ENCODE measurements at regions not wholly inside any gene's neighbourhood (a gene's known extent, or its start where the extent isn't known, plus 50 kb on each side); places are given as distances from the start of the nearest gene placed in this dataset.

DNA sequence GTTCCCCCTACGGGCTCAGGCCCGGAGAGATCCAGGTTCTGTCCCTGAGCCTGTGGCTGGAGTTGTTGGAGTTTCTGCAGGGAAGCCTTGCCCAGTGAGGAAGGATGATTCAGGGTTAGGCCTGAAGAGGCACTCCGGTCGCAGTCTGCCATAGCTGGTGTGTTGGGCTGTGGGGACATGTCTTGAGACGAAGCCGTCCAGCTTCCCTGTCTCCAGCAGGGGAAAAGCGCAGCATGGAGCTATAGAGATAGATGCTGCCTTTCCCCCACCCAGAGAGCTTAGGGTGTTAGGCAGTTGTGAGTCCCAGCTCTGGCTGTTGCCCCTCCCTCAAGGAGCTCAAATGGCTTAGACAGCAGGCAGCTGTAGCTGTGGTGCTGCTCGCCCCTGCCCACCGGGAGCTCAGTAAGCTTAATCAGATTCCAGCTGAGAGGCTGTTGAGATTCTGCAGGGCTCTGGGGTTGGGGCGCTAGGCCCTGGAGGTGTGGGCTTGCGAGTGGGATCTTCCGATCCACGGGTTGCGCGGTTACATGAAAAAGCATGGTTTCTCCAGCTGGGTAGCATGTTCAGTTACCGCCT is 103.9 kb downstream of the PMAIP1 start:
- H3K9me3 ChIP-seq, result no peaks in the 10 kb centered on the region
- no peak overlapping the region for H3K4me3 ChIP-seq
- TF ChIP-seq, protein P1, sequence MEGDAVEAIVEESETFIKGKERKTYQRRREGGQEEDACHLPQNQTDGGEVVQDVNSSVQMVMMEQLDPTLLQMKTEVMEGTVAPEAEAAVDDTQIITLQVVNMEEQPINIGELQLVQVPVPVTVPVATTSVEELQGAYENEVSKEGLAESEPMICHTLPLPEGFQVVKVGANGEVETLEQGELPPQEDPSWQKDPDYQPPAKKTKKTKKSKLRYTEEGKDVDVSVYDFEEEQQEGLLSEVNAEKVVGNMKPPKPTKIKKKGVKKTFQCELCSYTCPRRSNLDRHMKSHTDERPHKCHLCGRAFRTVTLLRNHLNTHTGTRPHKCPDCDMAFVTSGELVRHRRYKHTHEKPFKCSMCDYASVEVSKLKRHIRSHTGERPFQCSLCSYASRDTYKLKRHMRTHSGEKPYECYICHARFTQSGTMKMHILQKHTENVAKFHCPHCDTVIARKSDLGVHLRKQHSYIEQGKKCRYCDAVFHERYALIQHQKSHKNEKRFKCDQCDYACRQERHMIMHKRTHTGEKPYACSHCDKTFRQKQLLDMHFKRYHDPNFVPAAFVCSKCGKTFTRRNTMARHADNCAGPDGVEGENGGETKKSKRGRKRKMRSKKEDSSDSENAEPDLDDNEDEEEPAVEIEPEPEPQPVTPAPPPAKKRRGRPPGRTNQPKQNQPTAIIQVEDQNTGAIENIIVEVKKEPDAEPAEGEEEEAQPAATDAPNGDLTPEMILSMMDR (IDR thresholded peaks at IDR 0.05), result no peak
- ATAC-seq (no peak), DNase-seq (no peak)
- H3K36me3 ChIP-seq (ENCODE audit: insufficient read depth in 1 of 2, low read depth in 1 of 2), result no peaks in the 10 kb centered on the region
- no peaks in the 10 kb centered on the region for H3K27me3 ChIP-seq (ENCODE audit: insufficient read depth in 3 of 3, low read length in 2 of 3)
- intact Hi-C loops (cut with DNase I), result no loop called here
- no peak overlapping the region for H3K27ac ChIP-seq
- H3K4me1 ChIP-seq, result no peaks in the 10 kb centered on the region
- WGBS, 3 donors, result 92 to 95% (median 94%) methylated on average over 16 of the region's 16 CpGs

DNA sequence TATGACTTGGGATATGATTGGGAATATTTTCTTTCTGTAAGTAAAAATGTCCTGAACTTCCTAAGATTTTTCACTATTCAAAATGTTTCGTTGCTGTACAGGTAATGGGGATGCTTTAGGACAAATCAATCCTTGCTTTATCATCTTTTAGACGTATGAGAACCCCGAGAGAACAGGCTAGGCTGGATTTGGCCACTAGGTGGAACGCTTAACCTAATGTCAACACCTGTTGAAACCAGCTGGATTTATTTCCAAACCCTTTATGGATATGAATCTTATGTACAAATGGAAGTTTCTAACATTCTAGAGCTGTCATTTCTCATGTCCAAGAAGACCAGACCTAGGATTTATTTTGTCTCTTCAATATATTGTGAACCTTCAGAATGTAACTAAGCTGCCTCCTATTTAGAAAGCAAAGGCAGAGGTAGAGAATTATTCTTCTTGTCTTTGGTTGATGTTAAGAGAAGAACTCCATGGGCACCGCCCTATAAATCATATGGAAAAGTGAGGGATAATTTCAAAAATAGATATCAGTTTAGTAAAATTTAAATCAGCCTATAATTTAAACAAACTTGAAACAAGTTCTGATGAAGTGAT is 96.7 kb downstream of the PMAIP1 start:
- H3K9me3 ChIP-seq, result no peaks in the 10 kb centered on the region
- H3K27me3 ChIP-seq (ENCODE audit: insufficient read depth in 3 of 3, low read length in 2 of 3), result no peaks in the 10 kb centered on the region
- no peak overlapping the region for H3K4me3 ChIP-seq
- H3K36me3 ChIP-seq (ENCODE audit: insufficient read depth in 1 of 2, low read depth in 1 of 2), result no peaks in the 10 kb centered on the region
- no peaks in the 10 kb centered on the region for H3K4me1 ChIP-seq
- WGBS, 3 donors, result 20 to 22% (median 21%) methylated on average over 5 of the region's 5 CpGs
- TF ChIP-seq, protein P1 (IDR thresholded peaks at IDR 0.05), result peak; percentile 13
- no peak for DNase-seq
- intact Hi-C loops (cut with DNase I), result no loop called here
- H3K27ac ChIP-seq, result no peak overlapping the region
- ATAC-seq, result no peak

DNA sequence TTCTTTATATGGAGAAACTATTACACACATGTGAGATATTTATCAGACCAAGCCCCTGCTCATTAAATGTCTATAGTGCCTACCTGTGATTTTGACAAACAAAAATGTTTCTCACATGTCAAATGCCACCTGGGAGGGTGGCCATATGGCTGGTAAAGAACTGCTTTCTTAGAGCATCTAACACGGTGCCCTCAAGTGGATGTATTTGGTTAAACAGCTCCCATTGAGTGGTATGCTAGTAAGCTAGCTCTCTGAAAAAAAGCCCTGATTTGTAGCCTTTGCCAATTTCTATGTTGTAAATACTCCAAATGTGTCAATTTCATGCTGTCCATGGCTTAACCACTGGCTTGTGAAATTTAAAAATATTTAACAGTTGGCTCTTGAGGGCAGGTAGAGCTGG is 94.6 kb downstream of the PMAIP1 start:
- WGBS, 3 donors, result 9 to 28% (median 15%) methylated on average over 1 of the region's 1 CpG
- no peaks in the 10 kb centered on the region for H3K4me1 ChIP-seq
- H3K4me3 ChIP-seq, result no peak overlapping the region
- intact Hi-C loops (cut with DNase I), result no loop called here
- no peak for DNase-seq
- no peaks in the 10 kb centered on the region for H3K27me3 ChIP-seq (ENCODE audit: insufficient read depth in 3 of 3, low read length in 2 of 3)
- TF ChIP-seq, protein P1 (IDR thresholded peaks at IDR 0.05), result no peak
- no peak overlapping the region for H3K27ac ChIP-seq
- H3K36me3 ChIP-seq (ENCODE audit: insufficient read depth in 1 of 2, low read depth in 1 of 2), result no peaks in the 10 kb centered on the region
- H3K9me3 ChIP-seq, result no peaks in the 10 kb centered on the region
- no peak for ATAC-seq

DNA sequence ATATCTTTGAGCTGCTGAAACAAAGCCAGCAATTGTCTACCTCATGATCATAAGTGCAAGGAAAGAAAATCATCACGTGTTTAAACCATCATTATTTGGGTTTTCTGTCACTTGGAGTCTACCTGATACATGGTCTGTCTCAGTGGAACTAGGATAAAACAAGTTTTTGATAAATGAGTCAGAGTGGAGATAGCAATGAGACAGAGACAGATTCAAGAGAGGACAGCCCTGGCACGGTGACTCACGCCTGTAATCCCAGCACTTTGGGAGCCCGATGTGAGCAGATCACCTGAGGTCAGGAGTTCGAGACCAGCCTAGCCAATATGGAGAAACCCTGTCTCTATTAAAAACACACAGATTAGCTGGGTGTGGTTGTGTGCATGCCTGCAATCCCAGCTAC is 93.8 kb downstream of the PMAIP1 start:
- DNase-seq, result no peak
- Histone ChIP-seq H3K27me3 (ENCODE audit: insufficient read depth in 3 of 3, low read length in 2 of 3) (no peaks in the 10 kb centered on the region), H3K9me3 (no peaks in the 10 kb centered on the region), H3K4me1 (no peaks in the 10 kb centered on the region), H3K27ac (no peak overlapping the region), H3K4me3 (no peak overlapping the region), H3K36me3 (ENCODE audit: insufficient read depth in 1 of 2, low read depth in 1 of 2) (no peaks in the 10 kb centered on the region)
- intact Hi-C loops (cut with DNase I), result no loop called here
- no peak for ATAC-seq
- TF ChIP-seq, protein P1 (IDR thresholded peaks at IDR 0.05), result no peak
- WGBS, 3 donors, result 82 to 84% (median 82%) methylated on average over 5 of the region's 5 CpGs

All from psoas muscle (tissue), 7 donors.